ENCODE measurements at regions not wholly inside any gene's neighbourhood (a gene's known extent, or its start where the extent isn't known, plus 50 kb on each side); places are given as distances from the start of the nearest gene placed in this dataset.
"Not testable (repeated sequence)": the region's sequence is repeated elsewhere in the genome, so short reads cannot be mapped to it uniquely, and the experiment has no call there.

- POLR2A ChIA-PET (ENCODE audit: low non-redundant PET): no interaction called here
- DNase-seq (ENCODE audit: low spot score): no peak
- CTCF ChIA-PET: no interaction called here
- no peak for TF ChIP-seq CTCF (conservative IDR thresholded peaks at IDR 0.05; ENCODE audit: low read depth)
- no peak overlapping the region for H3K27ac ChIP-seq
Observed at GRCh38 chr4:4952273-4952672, 67.0 kb downstream of the CYTL1 start.

GRCh38 chr4:4959344-4960074 lies 59.7 kb downstream of the CYTL1 start:
- H3K27ac ChIP-seq; POLR2A ChIA-PET (ENCODE audit: low non-redundant PET); CTCF ChIA-PET; DNase-seq (ENCODE audit: low spot score): not testable (repeated sequence)

- ChIA-PET POLR2A (ENCODE audit: low non-redundant PET) (no interaction called here), CTCF (no interaction called here)
- H3K27ac ChIP-seq: no peak overlapping the region
- TF ChIP-seq CTCF (conservative IDR thresholded peaks at IDR 0.05; ENCODE audit: low read depth): no peak
- no peak for DNase-seq (ENCODE audit: low spot score)
Observed at GRCh38 chr4:4960574-4960973, 58.7 kb downstream of the CYTL1 start.

- H3K27ac ChIP-seq: no peak overlapping the region
- ChIA-PET CTCF (no interaction called here), POLR2A (ENCODE audit: low non-redundant PET) (no interaction called here)
- TF ChIP-seq CTCF (conservative IDR thresholded peaks at IDR 0.05; ENCODE audit: low read depth): no peak
- DNase-seq (ENCODE audit: low spot score): no peak
Observed at GRCh38 chr4:4961936-4962335, 57.3 kb downstream of the CYTL1 start.

GRCh38 chr4:4962928-4963327 lies 56.3 kb downstream of the CYTL1 start:
- no peak for DNase-seq (ENCODE audit: low spot score)
- ChIA-PET POLR2A (ENCODE audit: low non-redundant PET) (no interaction called here), CTCF (no interaction called here)
- H3K27ac ChIP-seq: no peak overlapping the region
- no peak for TF ChIP-seq CTCF (conservative IDR thresholded peaks at IDR 0.05; ENCODE audit: low read depth)

Measured in RWPE1 (cell line).